Activated CD4-positive, alpha-beta T cell treated with anti-CD3 and anti-CD28 coated beads for 4 hours (primary cell): ENCODE measurements at regions not wholly inside any gene's neighbourhood (a gene's known extent, or its start where the extent isn't known, plus 50 kb on each side); places are given as distances from the start of the nearest gene placed in this dataset.
"Not testable (repeated sequence)": the region's sequence is repeated elsewhere in the genome, so short reads cannot be mapped to it uniquely, and the experiment has no call there.

Experiments used
- DNase-seq, 2 donors: peaks; one replicate each; pipeline ENCODE4 v3.0.0-alpha.2; 2020

DNA sequence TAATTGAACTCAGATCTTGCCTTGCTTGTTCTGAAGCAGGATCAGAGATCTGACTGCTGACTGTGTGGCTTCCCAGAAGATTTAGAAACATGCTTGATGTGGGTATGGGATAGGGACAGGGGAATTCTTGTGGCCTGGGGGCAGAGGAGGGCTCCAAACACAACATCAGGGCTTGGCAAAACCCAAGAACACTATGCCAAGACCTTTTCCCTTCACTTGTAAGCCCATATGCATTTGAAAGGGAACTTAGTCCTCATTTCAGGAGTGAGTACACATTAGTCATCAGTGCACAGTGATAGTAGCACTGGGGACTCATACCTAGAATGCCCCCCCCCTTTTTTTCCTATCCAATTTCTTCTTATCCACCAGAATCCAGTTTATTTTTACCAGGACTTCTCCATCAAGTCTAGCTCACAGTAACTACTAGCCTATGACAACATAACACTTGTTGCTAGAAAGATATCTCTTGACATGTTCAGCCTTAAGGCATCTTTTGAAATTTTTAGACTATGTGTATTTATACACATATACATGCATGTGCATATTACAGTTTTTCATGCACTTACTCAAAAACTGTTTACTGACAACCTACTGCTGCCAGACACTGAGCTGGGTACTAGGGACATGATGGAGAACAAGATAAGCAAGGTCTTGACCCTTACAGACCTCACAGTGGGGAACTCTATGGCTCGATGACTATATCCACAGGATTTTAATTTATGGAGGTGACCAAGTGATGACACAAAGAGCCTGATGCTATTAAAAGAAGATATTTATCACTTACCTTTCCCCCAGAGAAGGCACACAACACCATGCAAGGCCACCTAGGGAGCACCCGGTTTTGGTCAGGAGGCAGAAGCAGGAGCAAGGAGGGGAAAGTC is 158.3 kb upstream of the MAP3K1 start:
- DNase-seq: no peak

DNA sequence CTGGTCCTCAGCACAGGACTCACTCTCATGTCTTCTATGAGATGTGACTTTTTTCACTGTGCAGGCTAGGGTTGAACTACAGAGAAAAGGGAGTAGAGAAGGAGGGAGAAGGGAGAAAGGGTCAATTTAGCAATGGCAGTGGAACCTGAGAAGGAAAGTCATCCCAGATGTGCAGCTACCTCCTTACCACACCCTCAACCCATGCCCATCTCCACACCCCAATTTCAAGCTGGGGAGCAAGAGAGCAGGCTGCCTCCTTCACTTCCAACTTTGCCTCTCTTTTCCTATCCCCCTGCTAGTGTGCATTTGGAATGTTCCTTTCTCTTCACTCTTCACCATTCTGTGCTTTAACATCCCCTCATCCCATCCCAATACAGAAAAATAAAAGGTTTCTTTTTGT is 163.5 kb upstream of the MAP3K1 start:
- DNase-seq: no peak

DNA sequence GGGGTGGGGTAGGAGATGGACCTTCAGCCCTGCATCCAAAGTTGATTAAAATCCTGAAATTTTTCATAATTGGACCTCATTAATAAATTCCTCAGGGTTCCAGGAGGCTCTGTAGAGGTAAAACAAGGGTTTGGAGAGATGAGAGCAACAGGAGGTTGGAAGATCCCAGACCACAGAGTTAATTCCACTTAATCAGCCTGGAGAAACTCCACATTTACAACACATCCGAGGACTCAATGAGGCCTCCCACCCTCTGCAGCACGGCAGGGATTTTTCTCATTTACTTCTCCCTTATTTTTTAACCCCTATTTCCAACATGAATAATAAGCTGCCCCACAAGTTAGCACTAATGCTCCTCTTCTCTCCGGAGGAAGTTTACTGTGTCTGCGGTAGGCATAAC is 165.0 kb upstream of the MAP3K1 start:
- no peak for DNase-seq

DNA sequence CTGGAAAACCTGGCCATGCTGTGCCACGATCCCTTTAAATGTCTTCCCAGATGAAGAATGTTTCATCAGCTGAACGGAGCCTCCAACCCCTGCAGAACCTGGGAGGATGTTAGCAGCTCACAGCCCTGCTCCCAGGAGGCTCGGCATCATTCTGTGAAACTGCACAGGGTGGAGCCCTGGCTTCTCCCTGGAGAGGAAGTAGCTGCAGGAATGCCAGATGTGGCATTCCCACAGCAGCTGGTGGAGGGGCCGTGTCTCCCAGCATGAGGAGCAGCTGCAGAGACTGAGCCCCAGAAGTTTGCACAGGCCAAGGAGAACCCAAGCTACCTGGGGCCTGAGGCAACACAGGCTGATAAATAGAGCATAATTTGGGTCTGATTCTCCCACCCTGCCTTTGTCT is 165.8 kb upstream of the MAP3K1 start:
- DNase-seq: no peak

DNA sequence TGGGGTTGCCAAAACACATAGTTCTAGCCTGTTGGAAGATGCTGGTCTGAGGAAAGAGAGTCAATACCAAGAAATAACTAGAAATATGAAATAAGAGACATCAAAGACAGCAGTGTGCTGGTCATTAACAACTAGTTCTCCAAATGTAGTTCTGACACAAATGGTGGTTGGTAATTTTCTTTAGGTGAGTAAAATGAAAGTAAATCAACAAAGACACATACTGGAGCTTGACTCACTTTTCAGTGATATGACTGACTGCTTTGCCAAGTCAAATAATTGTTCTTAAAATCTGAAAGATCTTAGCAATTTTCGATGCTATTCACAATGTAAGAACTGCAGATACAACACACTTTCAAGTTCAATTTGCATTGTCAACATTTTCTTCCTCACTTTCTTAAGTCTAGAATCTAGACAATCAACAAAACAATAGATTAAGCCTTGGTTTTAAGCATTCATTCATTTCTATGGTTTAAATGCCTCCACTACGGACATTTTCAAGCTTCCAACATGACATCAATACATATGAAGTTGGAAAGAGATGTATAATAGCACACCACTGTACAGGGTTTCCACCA is 166.8 kb upstream of the MAP3K1 start:
- no peak for DNase-seq

DNA sequence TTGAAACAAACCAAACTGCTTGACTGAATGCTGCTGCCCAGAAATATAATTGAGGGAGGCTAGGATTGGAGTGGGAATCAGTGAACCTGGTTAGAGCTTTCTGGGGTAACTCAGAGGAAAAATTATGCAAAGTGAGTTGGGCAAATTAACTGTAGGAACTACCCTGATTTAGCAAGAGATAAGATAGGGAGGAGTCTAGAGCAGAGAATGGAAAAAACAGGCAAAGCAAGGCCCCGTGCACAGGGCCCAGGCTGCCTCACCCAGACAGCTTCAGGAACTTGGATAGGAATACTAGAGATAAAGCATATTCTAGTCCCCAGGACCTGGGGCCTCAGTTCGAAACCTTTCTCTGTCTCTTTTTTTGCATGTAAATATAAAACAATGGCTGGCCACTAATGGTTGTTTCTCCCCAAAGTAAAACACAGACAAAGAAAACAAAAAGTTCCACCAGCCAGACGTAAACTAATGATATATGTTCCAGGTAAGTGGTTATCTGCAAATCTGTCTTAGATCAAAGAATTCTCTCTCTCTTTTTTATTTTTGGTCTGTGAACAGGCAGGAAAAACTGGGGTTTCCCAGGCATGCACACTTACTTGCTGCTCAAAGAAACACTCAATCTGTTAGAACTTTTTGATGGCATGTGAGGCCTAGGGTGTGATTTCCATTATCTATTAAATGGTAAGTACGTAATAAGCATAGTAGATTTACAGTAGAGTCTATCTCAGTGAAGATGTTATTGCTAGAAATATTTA is 168.1 kb upstream of the MAP3K1 start:
- no peak for DNase-seq

DNA sequence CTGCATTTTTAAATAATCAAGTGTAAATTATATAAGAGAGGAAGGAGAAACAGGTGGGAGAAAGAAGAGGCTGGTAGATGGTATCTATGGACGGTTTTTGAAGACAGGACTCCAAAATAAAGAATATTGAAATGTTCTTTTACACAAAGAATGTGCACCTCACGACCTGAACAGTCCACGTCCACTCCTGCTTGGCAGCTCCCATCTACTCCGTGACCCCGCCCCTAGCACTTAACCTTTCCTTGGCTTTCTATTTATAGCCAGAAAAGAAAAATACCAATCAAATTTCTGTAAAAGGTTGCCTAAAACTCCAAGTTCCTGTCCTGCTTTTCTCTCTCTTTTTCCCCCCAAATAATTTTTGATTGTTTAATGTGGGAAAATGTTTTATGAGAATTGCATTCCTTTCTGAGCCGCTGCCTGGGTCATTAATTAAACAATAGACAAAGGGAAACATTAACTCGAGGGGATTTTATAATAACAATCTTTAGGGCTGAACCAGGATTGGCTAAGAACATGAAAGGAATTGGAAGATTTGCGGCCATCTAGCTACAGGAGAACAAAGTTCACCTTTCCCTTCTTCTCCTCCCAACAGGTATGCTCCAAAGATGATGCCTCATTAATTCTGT is 173.6 kb upstream of the MAP3K1 start:
- DNase-seq: no peak

DNA sequence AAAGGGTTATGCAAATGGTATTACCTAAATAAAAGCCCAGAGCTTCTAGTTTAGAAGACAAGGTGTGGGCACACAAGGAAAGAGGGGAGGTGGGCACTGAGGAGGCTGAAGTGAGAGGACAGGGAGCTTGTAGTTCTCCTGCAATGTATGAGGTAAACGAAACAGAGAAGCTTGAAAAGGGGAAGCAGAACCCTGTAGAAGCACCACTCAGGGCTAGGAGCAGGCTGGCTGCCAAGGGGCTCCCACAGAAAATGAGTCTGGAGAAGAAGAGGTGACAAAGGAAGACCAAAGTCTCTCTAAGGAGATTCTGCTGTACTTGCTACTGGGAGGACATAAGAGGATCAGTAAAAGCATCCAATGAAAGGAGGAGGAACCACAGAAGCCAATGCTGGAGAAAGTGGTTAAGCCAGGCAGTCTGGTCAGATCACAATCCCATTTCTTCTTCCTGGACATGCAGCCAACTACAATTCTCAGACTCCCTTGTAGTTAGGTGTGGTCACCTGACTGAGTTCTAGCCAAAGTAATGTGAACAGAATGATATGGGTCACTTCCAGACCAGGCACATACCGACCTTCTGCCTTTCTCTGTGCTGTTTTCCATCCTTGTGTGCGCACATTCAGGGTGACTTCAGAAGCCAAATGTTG is 174.5 kb upstream of the MAP3K1 start:
- DNase-seq: no peak

DNA sequence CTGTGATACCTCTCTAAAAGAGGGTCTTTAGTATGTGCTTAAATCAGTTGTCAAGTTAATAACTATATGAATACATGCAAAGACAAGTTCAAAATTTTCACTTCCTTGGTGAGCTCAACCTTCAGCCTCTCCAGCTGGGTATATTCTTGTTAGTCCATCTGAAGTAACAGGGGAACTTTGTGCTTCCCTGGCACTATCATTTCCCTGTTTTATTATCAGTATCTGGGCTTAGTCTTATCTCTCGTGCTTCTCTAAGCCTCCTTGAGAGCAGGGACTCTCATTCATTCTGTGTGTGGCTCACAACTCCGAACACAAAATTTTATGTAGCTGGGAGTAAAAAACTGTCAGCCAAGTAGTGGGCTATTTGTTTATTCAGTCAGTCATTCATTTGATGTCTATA is 175.9 kb upstream of the MAP3K1 start:
- DNase-seq: no peak

DNA sequence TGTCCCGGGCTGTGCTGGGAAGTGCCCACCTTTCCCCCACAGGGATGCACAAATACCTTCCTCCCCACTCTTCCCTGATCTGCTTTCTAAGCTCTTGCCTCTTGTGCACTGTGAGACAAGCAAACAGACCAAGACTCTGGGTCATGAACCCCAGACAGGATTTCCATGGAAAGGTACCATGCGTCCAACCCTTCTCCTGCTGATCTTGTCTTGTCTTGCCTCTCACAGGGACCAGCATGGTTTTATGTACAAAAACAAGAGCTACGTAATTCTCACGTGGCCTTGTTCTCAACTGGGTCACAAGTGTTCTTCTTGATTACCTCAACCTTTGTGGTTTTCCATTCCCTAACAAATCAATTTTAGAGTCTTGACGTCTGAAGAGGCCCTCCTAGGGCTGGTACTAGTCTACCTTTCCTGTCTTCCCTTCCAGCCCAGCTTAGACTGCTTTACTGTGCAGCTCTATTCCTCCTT is 176.5 kb upstream of the MAP3K1 start:
- DNase-seq: peak in 1 of 2 donors; percentile 33

DNA sequence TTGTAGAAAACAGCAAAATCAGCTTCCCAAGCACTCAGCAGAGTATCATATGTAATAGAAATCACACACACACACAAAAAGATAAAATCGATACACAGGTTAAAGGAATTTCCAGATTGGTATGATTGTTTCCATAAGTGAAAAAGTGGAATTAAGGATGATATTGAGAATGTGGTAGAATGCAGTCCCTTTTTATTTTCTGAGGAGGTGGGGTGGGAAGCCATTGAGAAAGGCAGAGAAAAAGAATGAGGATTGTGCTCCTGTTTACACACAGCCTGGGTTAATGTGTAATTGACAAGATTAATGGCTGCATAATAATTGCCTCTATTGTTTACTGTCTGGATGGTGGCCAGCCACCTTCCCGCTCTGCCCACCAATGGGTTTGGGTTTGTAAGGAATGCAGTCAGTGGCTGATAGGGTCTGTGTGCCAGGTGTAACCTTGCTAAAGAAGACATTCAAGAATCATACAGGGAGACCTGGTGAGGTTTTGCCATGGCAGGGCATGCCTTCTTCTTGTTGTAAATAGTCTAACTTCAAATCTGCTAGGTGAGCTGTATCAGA is 177.2 kb upstream of the MAP3K1 start:
- DNase-seq: no peak

DNA sequence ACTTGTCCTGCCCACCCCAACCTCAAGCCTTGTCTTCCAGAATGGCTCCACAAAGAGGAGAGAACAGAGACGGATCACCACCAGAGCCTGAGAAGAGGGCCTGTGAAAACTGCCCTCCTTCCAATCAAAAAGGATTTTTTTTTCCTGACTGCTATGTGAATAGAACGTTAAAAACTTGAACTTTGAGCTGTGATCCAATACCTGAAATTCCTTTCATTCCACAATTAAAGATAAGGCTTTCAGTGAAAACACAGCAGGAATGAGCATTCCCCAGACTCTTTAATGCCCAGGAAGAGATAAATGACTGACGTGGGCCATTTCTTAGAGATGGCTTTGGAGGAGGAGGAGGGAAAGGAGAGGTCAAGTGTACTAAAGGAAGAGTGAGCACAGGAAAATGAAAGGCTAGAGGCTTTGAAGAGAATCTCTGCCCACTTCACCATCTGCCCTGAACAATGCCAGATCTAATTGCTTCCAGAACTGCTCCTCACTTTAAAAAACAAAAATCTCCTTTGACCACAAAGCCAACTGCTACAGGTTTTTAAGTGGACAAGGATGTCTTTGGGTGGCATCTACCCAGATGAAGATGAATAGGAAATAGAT is 177.9 kb upstream of the MAP3K1 start:
- no peak for DNase-seq

DNA sequence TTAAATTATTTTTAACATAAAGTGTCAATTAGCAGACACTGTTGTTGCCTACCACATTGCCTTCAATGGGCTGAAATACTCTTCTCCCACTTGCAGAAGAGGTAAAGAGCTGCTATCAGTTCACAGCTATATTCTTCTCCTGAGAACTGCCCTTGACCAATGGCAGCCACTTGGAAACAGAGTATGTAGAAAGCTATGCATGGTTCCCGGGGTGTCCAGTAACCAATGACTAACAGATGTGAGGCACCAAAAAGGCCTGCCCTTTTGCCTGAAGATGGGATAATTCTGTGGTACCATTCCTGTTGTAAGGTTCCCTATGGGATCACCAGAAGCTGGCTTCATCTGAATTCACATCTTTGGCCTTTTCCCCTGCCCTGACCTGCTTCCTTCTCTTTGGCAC is 181.4 kb upstream of the MAP3K1 start:
- no peak for DNase-seq

DNA sequence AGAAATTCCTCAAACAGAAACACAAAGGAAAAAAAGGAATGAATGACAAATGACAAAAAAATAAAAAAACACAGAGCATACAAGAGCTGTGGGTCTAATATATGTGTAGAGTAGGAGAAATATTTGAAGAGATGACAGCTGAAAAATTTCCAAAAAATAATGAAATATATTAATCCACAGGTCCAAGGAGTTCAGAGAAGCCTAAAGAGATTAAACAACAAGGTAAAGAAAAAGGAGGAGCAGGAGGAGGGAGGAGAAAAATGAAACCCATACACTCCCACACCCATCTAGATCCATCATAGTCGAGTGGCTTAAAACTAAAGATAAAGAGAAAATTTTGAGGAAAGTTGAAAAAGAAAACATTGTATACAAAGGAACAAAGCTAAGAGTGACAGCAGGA is 182.4 kb upstream of the MAP3K1 start:
- DNase-seq: no peak

DNA sequence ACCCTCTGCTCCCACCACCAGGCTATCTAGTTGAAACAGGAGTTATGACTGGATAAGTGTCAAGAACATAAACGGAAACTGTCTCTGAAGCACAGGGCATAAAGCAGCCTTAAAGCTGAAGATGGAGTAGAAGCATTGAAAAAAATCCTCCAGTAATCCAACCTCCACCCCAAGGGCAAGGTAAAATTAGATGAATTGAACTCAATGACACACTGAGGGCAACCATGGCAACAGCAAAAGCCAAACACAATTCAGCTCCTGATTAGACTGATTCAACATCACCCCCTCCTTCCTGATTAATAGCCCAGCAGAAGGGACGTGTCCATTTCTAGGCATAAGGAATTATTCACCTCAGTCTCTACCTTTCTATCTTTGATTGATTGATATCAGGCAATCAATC is 183.2 kb upstream of the MAP3K1 start:
- DNase-seq: no peak

DNA sequence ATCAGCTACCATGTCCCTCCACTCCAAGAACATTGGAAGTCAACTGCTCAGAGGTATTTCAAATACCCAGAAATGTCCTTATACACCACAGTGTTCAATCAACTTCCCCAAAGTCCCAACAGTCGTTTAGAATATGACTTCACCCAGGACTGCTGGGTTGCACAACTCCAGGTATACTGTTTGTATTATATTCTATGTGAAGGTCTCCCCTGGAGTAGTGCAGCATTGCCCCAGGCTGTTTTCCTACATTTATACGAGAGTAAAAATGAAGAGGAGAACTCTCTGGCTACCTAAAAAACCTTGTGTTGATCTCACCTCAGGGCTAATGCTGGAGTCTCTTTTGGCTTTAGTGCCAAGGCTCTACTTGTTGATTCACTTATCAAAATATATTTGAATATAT is 183.6 kb upstream of the MAP3K1 start:
- no peak for DNase-seq

DNA sequence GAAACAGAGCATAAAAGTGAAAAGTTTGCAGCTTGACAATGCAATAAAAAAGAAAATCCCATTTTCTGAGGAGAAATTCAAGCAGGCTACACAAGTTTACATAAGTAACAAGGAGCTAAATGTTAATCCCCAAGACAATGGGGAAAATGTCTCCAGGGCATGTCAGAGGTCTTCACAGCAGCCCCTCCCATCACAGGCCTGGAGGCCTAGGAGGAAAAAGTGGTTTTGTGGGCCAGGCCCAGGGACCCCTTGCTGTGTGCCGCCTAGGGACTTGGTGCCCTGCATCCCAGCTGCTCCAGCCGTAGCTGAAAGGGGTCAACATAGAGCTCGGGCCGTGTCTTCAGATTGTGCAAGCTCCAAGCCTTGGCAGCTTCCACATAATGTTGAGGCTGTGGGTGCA is 186.7 kb upstream of the MAP3K1 start:
- DNase-seq: not testable (repeated sequence)

DNA sequence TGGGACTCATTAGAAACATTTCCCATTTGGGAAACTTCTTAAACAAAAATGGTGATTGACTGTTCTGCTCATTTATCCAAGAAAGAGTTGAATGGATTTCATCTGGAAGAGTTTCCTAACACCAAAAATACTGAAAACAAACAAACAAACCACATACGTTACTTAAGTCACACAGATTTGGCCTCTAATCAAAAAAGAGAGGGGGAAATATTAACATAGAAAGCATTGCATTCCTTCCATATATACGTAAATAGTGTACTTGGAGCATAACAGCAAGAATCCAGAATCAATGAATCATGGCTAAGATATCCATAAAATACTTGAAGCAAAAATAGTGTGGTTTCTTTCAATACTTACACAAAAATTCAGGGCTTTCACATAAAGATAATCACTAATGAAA is 189.8 kb upstream of the MAP3K1 start:
- no peak for DNase-seq

DNA sequence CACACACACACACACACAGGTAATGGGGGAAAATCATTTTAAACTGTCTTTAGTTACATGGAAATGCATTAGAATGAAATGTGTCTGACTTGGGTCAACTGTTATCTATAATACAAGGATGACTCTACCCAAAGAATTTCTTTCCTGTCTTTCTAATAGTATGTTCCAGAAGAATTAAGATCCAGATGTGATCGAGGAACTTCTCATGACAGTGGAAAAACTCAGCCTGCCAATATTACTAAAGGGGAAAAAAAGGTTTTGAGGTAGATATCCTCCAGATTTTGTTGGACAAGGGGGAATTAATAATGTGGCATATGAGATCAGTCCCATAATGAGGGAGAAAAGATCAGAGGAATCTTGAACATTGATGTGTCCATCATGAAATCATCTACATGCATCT is 190.6 kb upstream of the MAP3K1 start:
- no peak for DNase-seq

DNA sequence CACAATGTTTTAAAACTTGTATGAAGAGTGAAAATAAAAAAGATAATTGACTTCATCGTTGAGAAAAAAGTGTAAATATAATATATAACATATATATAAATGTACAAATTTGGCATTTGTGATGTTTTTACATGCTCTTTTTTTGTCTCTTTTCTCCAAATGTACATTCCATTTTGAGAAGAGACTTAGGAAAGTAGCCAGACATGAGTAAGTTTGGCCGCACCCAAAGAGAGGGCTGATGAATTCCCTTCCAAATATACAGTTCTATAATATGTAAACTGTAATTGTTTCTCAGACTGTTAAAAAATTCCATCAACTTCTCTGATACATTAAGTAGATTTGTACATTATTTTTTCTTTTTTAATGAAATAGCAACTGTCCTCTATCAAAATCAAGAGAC is 193.2 kb upstream of the MAP3K1 start:
- DNase-seq: no peak

DNA sequence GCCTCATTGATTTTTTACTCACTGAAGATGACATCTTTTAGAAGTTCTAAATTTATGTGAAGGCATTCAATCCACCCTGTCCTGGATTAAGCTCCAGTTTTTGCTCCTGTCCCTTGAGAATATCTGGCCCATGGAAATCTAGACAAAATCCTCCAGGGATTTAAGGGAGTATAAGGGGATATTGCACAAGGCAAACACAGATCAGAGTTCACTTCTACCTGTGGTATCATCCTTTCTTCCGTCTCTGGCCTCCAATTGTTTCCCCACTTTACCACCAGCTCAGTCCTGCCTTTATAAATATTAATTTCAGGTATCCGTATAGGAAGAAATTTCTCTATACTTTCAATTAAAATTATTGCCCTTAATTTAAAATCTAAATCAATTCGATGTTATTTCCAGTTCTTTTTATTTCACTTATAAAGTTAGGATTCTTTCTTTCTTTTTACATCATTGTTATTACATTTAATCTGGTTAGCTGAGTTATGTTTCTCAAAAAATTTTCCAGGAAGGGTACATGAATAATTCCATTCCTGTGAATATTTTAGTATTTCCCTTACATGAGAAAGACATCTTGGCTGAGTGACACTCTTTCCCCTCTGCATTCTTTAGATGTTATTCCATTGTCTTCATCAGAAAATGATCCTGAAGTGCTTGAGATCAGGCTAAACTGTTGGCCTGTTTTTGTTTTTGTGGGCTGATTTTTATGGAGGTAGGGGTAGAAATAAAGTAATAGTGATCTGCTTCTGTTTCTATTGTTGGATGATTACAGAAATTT is 194.3 kb upstream of the MAP3K1 start:
- no peak for DNase-seq
